Thyroid gland (tissue), 4 donors: ENCODE measurements at regions not wholly inside any gene's neighbourhood (a gene's known extent, or its start where the extent isn't known, plus 50 kb on each side); places are given as distances from the start of the nearest gene placed in this dataset.

Experiments
- POLR2A ChIP-seq, 2 donors: fragments of 450-650 bp; IDR thresholded peaks; one replicate each; pipeline ENCODE4 v1.6.1; 2017; ENCODE audit warnings: antibody characterized with exemption in 2 of 2, mild to moderate bottlenecking in 2 of 2, moderate library complexity in 1 of 2
- TF ChIP-seq, protein P1 (sequence below), 6 experiments: fragments of 200-600 bp in 3 of 6; fragments of 450-650 bp in 3 of 6; sonication (generic) in 3 of 6; IDR thresholded peaks; one replicate each; pipeline ENCODE4 v1.5.1; 2016 to 2019; ENCODE audit warnings: antibody characterized with exemption in 6 of 6, mild to moderate bottlenecking in 2 of 6, inconsistent platforms in 1 of 6, moderate library complexity in 1 of 6

DNA sequence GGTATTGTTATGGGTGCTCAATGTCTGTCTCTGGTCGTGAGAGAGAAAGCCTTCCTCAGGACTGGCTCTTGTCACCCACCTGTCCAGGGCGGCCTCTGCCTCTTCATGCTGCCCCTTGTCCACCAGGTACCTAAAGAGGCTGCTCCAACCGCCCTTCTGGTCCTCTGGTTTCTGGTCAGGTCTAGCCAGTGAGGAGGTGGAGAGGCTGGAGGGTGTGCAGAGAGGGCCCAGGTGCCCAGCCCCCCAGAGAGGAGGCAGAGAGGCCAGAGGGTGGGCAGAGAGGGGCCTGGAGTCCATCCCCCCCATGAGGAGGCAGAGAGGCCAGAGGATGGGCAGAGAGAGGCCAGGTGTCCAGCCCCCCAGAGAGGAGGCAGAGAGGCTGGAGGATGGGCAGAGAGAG lies 329.8 kb upstream of the IRX4 start:
- TF ChIP-seq, protein P1, sequence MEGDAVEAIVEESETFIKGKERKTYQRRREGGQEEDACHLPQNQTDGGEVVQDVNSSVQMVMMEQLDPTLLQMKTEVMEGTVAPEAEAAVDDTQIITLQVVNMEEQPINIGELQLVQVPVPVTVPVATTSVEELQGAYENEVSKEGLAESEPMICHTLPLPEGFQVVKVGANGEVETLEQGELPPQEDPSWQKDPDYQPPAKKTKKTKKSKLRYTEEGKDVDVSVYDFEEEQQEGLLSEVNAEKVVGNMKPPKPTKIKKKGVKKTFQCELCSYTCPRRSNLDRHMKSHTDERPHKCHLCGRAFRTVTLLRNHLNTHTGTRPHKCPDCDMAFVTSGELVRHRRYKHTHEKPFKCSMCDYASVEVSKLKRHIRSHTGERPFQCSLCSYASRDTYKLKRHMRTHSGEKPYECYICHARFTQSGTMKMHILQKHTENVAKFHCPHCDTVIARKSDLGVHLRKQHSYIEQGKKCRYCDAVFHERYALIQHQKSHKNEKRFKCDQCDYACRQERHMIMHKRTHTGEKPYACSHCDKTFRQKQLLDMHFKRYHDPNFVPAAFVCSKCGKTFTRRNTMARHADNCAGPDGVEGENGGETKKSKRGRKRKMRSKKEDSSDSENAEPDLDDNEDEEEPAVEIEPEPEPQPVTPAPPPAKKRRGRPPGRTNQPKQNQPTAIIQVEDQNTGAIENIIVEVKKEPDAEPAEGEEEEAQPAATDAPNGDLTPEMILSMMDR (IDR thresholded peaks at IDR 0.05) = no peak
- TF ChIP-seq POLR2A (IDR thresholded peaks at IDR 0.05) = no peak
